Trophoblast cell (in vitro differentiated cells and primary cell): ENCODE measurements at regions not wholly inside any gene's neighbourhood (a gene's known extent, or its start where the extent isn't known, plus 50 kb on each side); places are given as distances from the start of the nearest gene placed in this dataset.

Source experiments
- DNase-seq, 2 donors: peaks; one replicate each; pipeline ENCODE4 v3.0.0-alpha.2; 2016
- H2AFZ ChIP-seq: 2 replicates; pipeline ENCODE4 v1.6.1; 2013; ENCODE audit warnings: low read length, moderate library complexity, mild to moderate bottlenecking; ENCODE audit not compliant: insufficient read depth, poor library complexity
- H2AK5ac ChIP-seq: 2 replicates; pipeline ENCODE4 v1.6.1; 2013; ENCODE audit warnings: mild to moderate bottlenecking, low read length
- H2BK120ac ChIP-seq: 2 replicates; pipeline ENCODE4 v1.6.1; 2013; ENCODE audit warnings: low read length, mild to moderate bottlenecking, moderate library complexity; ENCODE audit not compliant: insufficient read depth, poor library complexity
- H2BK12ac ChIP-seq: 2 replicates; pipeline ENCODE4 v1.6.1; 2013; ENCODE audit warnings: mild to moderate bottlenecking, low read length, moderate library complexity
- H2BK5ac ChIP-seq: 2 replicates; pipeline ENCODE4 v1.6.1; 2013; ENCODE audit warnings: low read length, low read depth, moderate library complexity, mild to moderate bottlenecking; ENCODE audit not compliant: poor library complexity
- H3K14ac ChIP-seq: 2 replicates; pipeline ENCODE4 v1.6.1; 2013; ENCODE audit warnings: mild to moderate bottlenecking, low read length
- H3K18ac ChIP-seq: 2 replicates; pipeline ENCODE4 v1.6.1; 2013; ENCODE audit warnings: mild to moderate bottlenecking, low read length
- H3K23ac ChIP-seq: 2 replicates; pipeline ENCODE4 v1.6.1; 2013; ENCODE audit warnings: low read length
- H3K27ac ChIP-seq: 2 replicates; pipeline ENCODE4 v1.5.1; 2013; ENCODE audit warnings: low read depth, mild to moderate bottlenecking, inconsistent platforms, low read length, moderate library complexity
- H3K27me3 ChIP-seq: 2 replicates; pipeline ENCODE4 v1.6.1; 2013; ENCODE audit warnings: inconsistent platforms, mild to moderate bottlenecking, low read length, moderate library complexity; ENCODE audit not compliant: insufficient read depth
- H3K36me3 ChIP-seq, 2 experiments: 1 replicate in 1 of 2; 2 replicates in 1 of 2; pipeline ENCODE4 v1.6.1; 2013; ENCODE audit warnings: low read length in 2 of 2, mild to moderate bottlenecking in 2 of 2, moderate library complexity in 1 of 2; ENCODE audit not compliant: insufficient read depth in 2 of 2, control insufficient read depth in 1 of 2
- H3K4ac ChIP-seq: 2 replicates; pipeline ENCODE4 v1.6.1; 2013; ENCODE audit warnings: low read depth, mild to moderate bottlenecking, low read length, moderate library complexity
- H3K4me1 ChIP-seq, 2 experiments: 1 replicate in 1 of 2; 2 replicates in 1 of 2; pipeline ENCODE4 v1.6.1; 2013; ENCODE audit warnings: low read length in 2 of 2, mild to moderate bottlenecking in 2 of 2, moderate library complexity in 1 of 2; ENCODE audit not compliant: insufficient read depth in 2 of 2, control insufficient read depth in 1 of 2
- H3K4me2 ChIP-seq: 2 replicates; pipeline ENCODE4 v1.6.1; 2013; ENCODE audit warnings: inconsistent platforms, mild to moderate bottlenecking, low read length, moderate library complexity
- H3K4me3 ChIP-seq: 2 replicates; pipeline ENCODE4 v1.5.1; 2013; ENCODE audit warnings: mild to moderate bottlenecking, low read depth, low read length, inconsistent platforms
- H3K79me1 ChIP-seq: one replicate; pipeline ENCODE4 v1.6.1; 2013; ENCODE audit warnings: low read length
- H3K79me2 ChIP-seq: 2 replicates; pipeline ENCODE4 v1.6.1; 2013; ENCODE audit warnings: low read length, mild to moderate bottlenecking; ENCODE audit not compliant: control insufficient read depth, insufficient read depth, poor library complexity
- H3K9ac ChIP-seq: 2 replicates; pipeline ENCODE4 v1.6.1; 2013; ENCODE audit warnings: mild to moderate bottlenecking, low read length
- H3K9me3 ChIP-seq: 2 replicates; pipeline ENCODE4 v1.6.1; 2013; ENCODE audit warnings: low read depth, mild to moderate bottlenecking, control low read depth, inconsistent platforms, low read length; ENCODE audit not compliant: insufficient read depth
- H4K12ac ChIP-seq: 2 replicates; pipeline ENCODE4 v1.6.1; 2013; ENCODE audit warnings: low read depth, mild to moderate bottlenecking, low read length, moderate library complexity
- H4K8ac ChIP-seq: 2 replicates; pipeline ENCODE4 v1.6.1; 2013; ENCODE audit warnings: low read depth, mild to moderate bottlenecking, low read length, moderate library complexity
- H4K91ac ChIP-seq: one replicate; pipeline ENCODE4 v1.6.1; 2013; ENCODE audit warnings: low read depth, mild to moderate bottlenecking, low read length, moderate library complexity
- WGBS: extraction: QIAGEN DNeasy Blood & Tissue Kit; methylation state at CpG from one replicate; pipeline ENCODE4 v1.1.7; 2013; ENCODE audit warnings: missing lambda C conversion rate; ENCODE audit not compliant: insufficient read length, insufficient coverage; ENCODE audit errors: extremely low coverage; 5-methylcytosine and 5-hydroxymethylcytosine counted together

- H3K4me3 ChIP-seq, result no peak overlapping the region
- no peak overlapping the region for H3K27ac ChIP-seq
- H3K23ac ChIP-seq, result no peak overlapping the region
- no peak overlapping the region for H3K14ac ChIP-seq
- no peak overlapping the region for H4K12ac ChIP-seq
- peaks cover 0 to 2% of the 10 kb centered on the region in 2 experiments for H3K36me3 ChIP-seq
- DNase-seq, result no peak
- H2BK5ac ChIP-seq, result no peak overlapping the region
- no peaks in the 10 kb centered on the region for H3K79me1 ChIP-seq
- H4K91ac ChIP-seq, result no peak overlapping the region
- H3K4me1 ChIP-seq, result no peaks in the 10 kb centered on the region
- no peak overlapping the region for H2AFZ ChIP-seq
- H3K27me3 ChIP-seq, result no peaks in the 10 kb centered on the region
- no peak overlapping the region for H2AK5ac ChIP-seq
- no peak overlapping the region for H3K18ac ChIP-seq
- H3K4me2 ChIP-seq, result no peak overlapping the region
- no peak overlapping the region for H4K8ac ChIP-seq
- no peak overlapping the region for H3K4ac ChIP-seq
- no CpG with 5 or more reads among the region's 2 CpGs for WGBS
- H2BK120ac ChIP-seq, result no peak overlapping the region
- H2BK12ac ChIP-seq, result no peak overlapping the region
- no peak overlapping the region for H3K9ac ChIP-seq
- H3K9me3 ChIP-seq, result peaks cover 3% of the 10 kb centered on the region
- no peaks in the 10 kb centered on the region for H3K79me2 ChIP-seq
Observed at GRCh38 chr2:139018252-139018651, 238.1 kb upstream of the NXPH2 start.

DNA sequence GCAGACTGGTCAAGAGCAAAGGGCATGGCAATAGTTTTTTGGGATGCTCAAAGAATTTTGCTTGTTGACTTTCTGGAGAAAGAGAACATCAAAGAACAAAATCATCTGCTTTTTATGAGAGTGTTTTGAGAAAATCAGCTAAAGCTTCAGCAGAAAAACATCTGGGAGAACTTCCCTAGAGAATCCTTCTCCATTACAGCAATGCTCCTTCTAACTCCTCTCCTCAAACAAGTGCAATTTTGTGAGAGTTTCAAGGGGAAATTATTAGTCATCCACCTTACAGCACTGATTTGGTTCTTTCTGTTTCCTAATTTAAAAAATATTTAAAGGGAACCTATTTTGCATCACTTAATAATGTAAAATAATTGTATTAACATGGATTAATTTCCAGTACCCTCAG, 226.9 kb upstream of the NXPH2 start:
- Histone ChIP-seq H3K79me2 (no peaks in the 10 kb centered on the region), H4K91ac (no peak overlapping the region), H3K27ac (no peak overlapping the region), H3K36me3 (no peaks in the 10 kb centered on the region), H3K79me1 (no peaks in the 10 kb centered on the region), H3K18ac (no peak overlapping the region), H3K9ac (no peak overlapping the region), H2BK120ac (no peak overlapping the region), H2AFZ (no peak overlapping the region), H3K14ac (no peak overlapping the region), H4K12ac (no peak overlapping the region), H3K4me1 (no peaks in the 10 kb centered on the region), H2BK5ac (no peak overlapping the region), H3K9me3 (no peaks in the 10 kb centered on the region), H2BK12ac (no peak overlapping the region), H3K4me3 (no peak overlapping the region), H3K27me3 (no peaks in the 10 kb centered on the region), H3K4ac (no peak overlapping the region), H3K4me2 (no peak overlapping the region), H3K23ac (no peak overlapping the region), H2AK5ac (no peak overlapping the region), H4K8ac (no peak overlapping the region)
- no peak for DNase-seq

GRCh38 chr2:139000131-139000785, 220.1 kb upstream of the NXPH2 start:
- no peak overlapping the region for H3K23ac ChIP-seq
- no peaks in the 10 kb centered on the region for H3K27me3 ChIP-seq
- H3K9me3 ChIP-seq, result no peaks in the 10 kb centered on the region
- H2BK120ac ChIP-seq, result no peak overlapping the region
- WGBS, result no CpG with 5 or more reads among the region's 6 CpGs
- H3K79me1 ChIP-seq, result no peaks in the 10 kb centered on the region
- H3K4ac ChIP-seq, result no peak overlapping the region
- H2AK5ac ChIP-seq, result no peak overlapping the region
- no peaks in the 10 kb centered on the region for H3K36me3 ChIP-seq
- H3K4me2 ChIP-seq, result no peak overlapping the region
- H4K91ac ChIP-seq, result no peak overlapping the region
- no peak overlapping the region for H3K27ac ChIP-seq
- H4K8ac ChIP-seq, result no peak overlapping the region
- no peaks in the 10 kb centered on the region for H3K79me2 ChIP-seq
- no peak overlapping the region for H4K12ac ChIP-seq
- no peak overlapping the region for H2BK12ac ChIP-seq
- no peaks in the 10 kb centered on the region for H3K4me1 ChIP-seq
- no peak overlapping the region for H3K18ac ChIP-seq
- no peak for DNase-seq
- no peak overlapping the region for H2BK5ac ChIP-seq
- no peak overlapping the region for H3K9ac ChIP-seq
- no peak overlapping the region for H3K4me3 ChIP-seq
- no peak overlapping the region for H2AFZ ChIP-seq
- no peak overlapping the region for H3K14ac ChIP-seq

GRCh38 chr2:138997856-138998517, 217.8 kb upstream of the NXPH2 start:
- H3K9me3 ChIP-seq, result no peaks in the 10 kb centered on the region

More at GRCh38 chr2:138997856-138998517, 217.8 kb upstream of the NXPH2 start:
- H3K27ac ChIP-seq, result no peak overlapping the region
- DNase-seq, result no peak
- H3K79me2 ChIP-seq, result no peaks in the 10 kb centered on the region
- H4K91ac ChIP-seq, result no peak overlapping the region
- WGBS, result no CpG with 5 or more reads among the region's 3 CpGs
- H3K4ac ChIP-seq, result no peak overlapping the region
- no peak overlapping the region for H3K9ac ChIP-seq
- H3K4me2 ChIP-seq, result no peak overlapping the region
- H3K27me3 ChIP-seq, result no peaks in the 10 kb centered on the region
- no peak overlapping the region for H4K8ac ChIP-seq
- no peak overlapping the region for H2AK5ac ChIP-seq
- no peak overlapping the region for H4K12ac ChIP-seq
- H3K36me3 ChIP-seq, result no peaks in the 10 kb centered on the region
- no peak overlapping the region for H2BK12ac ChIP-seq
- H3K4me1 ChIP-seq, result no peaks in the 10 kb centered on the region
- H2BK120ac ChIP-seq, result no peak overlapping the region
- no peak overlapping the region for H2BK5ac ChIP-seq
- no peak overlapping the region for H3K4me3 ChIP-seq
- H3K23ac ChIP-seq, result no peak overlapping the region
- no peak overlapping the region for H3K14ac ChIP-seq
- H2AFZ ChIP-seq, result no peak overlapping the region
- no peak overlapping the region for H3K18ac ChIP-seq
- H3K79me1 ChIP-seq, result no peaks in the 10 kb centered on the region
